HCT116 (cell line): ENCODE measurements at regions not wholly inside any gene's neighbourhood (a gene's known extent, or its start where the extent isn't known, plus 50 kb on each side); places are given as distances from the start of the nearest gene placed in this dataset.

Experiments
- EZH2 ChIP-seq: fragments of 200-600 bp; sonication (generic); IDR thresholded peaks from 2 replicates; pipeline ENCODE4 v1.6.1; 2017; ENCODE audit warnings: antibody characterized with exemption, mixed run types
- TF ChIP-seq, protein P1 (sequence below), 3 experiments: fragments of 200-600 bp in 1 of 3; sonication (generic) in 1 of 3; IDR thresholded peaks in 2 of 3; conservative IDR thresholded peaks in 1 of 3; 2 replicates each; pipeline ENCODE4 v1.5.1; 2012 to 2017; ENCODE audit warnings: low read depth in 2 of 3, low read length in 2 of 3, antibody characterized with exemption in 1 of 3, borderline replicate concordance in 1 of 3, control low read depth in 1 of 3, mild to moderate bottlenecking in 1 of 3, mixed read lengths in 1 of 3, mixed run types in 1 of 3, moderate library complexity in 1 of 3; ENCODE audit not compliant: insufficient read depth in 1 of 3

DNA sequence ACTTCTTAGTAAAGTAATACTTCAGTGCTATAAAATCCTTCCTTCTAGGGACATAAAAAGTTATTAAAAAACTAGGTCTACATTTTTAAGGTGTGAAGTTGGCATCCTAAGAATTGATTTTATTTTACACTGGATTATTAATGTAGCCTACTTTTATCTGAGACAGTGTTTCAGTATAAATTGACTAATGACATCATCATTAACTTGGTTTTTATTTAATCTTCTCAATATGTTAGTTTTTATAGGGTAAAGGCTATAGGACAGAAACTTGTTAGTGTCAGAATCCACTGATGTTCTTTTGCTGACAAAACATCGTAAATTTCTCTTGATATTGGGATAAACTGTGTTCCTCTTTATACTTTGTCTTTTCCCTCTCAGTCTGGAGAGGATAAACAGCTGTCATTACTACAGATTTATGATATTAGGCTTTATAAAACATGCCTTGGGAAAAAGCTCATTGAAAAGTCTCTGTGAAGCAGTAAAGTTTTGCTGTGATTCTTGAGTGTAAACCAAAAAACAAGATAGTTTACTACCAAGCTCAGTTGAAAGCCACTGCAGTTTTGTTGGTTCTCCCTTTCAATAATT lies 569.9 kb downstream of the EPHA4 start:
- TF ChIP-seq, protein P1, sequence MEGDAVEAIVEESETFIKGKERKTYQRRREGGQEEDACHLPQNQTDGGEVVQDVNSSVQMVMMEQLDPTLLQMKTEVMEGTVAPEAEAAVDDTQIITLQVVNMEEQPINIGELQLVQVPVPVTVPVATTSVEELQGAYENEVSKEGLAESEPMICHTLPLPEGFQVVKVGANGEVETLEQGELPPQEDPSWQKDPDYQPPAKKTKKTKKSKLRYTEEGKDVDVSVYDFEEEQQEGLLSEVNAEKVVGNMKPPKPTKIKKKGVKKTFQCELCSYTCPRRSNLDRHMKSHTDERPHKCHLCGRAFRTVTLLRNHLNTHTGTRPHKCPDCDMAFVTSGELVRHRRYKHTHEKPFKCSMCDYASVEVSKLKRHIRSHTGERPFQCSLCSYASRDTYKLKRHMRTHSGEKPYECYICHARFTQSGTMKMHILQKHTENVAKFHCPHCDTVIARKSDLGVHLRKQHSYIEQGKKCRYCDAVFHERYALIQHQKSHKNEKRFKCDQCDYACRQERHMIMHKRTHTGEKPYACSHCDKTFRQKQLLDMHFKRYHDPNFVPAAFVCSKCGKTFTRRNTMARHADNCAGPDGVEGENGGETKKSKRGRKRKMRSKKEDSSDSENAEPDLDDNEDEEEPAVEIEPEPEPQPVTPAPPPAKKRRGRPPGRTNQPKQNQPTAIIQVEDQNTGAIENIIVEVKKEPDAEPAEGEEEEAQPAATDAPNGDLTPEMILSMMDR (IDR thresholded peaks at IDR 0.05 in 2 of 3, conservative IDR thresholded peaks at IDR 0.05 in 1 of 3; ENCODE audit: borderline replicate concordance in 1 of 3, insufficient read depth in 1 of 3, low read depth in 2 of 3, low read length in 2 of 3) = no peak
- no peak for TF ChIP-seq EZH2
